Liver (tissue), 8 donors: ENCODE measurements at regions not wholly inside any gene's neighbourhood (a gene's known extent, or its start where the extent isn't known, plus 50 kb on each side); places are given as distances from the start of the nearest gene placed in this dataset.

Experiments
- DNase-seq: peaks from one replicate; pipeline ENCODE4 v3.0.0-alpha.2; 2017; ENCODE audit warnings: low spot score
- H3K27ac ChIP-seq, 2 donors: one replicate each; pipeline ENCODE4 v1.7.0; 2013; ENCODE audit warnings: inconsistent platforms in 2 of 2, low read length in 2 of 2, control low read depth in 1 of 2, low read depth in 1 of 2, mild to moderate bottlenecking in 1 of 2
- H3K27me3 ChIP-seq, 4 donors: one replicate each; pipeline versions ENCODE4 v1.6.1 to v1.7.0; 2013; ENCODE audit warnings: low read length in 3 of 4, inconsistent platforms in 1 of 4, mild to moderate bottlenecking in 1 of 4, moderate library complexity in 1 of 4; ENCODE audit not compliant: control insufficient read depth in 4 of 4, insufficient read depth in 4 of 4
- H3K36me3 ChIP-seq, 4 donors: one replicate each; pipeline versions ENCODE4 v1.6.1 to v1.7.0; 2013; ENCODE audit warnings: low read length in 3 of 4, mild to moderate bottlenecking in 3 of 4, low read depth in 1 of 4, moderate library complexity in 1 of 4; ENCODE audit not compliant: control insufficient read depth in 4 of 4, insufficient read depth in 3 of 4
- H3K4me1 ChIP-seq, 4 donors: one replicate each; pipeline versions ENCODE4 v1.6.1 to v1.7.0; 2013; ENCODE audit warnings: low read length in 3 of 4, mild to moderate bottlenecking in 3 of 4, moderate library complexity in 1 of 4; ENCODE audit not compliant: control insufficient read depth in 4 of 4, insufficient read depth in 4 of 4
- H3K4me3 ChIP-seq, 3 donors: one replicate each; pipeline versions ENCODE4 v1.6.1 to v1.7.0; 2013; ENCODE audit warnings: low read length in 3 of 3, control low read depth in 1 of 3, low read depth in 1 of 3, mild to moderate bottlenecking in 1 of 3
- H3K9ac ChIP-seq, 2 donors: one replicate each; pipeline ENCODE4 v1.7.0; 2013; ENCODE audit warnings: low read length in 2 of 2, mild to moderate bottlenecking in 2 of 2, moderate library complexity in 2 of 2, control low read depth in 1 of 2, low read depth in 1 of 2
- H3K9me3 ChIP-seq, 4 donors: one replicate each; pipeline versions ENCODE4 v1.6.1 to v1.7.0; 2013; ENCODE audit warnings: low read length in 3 of 4; ENCODE audit not compliant: control insufficient read depth in 4 of 4
- ATF3 ChIP-seq: IDR thresholded peaks from 2 replicates; pipeline ENCODE4 v1.6.1; 2016; ENCODE audit warnings: antibody characterized with exemption
- CTCF ChIP-seq: fragments of 150-350 bp; IDR thresholded peaks from 2 replicates; pipeline ENCODE4 v1.5.1; 2017; ENCODE audit warnings: improper control_type of control experiment, low read depth, low read length; ENCODE audit not compliant: missing input control
- EGR1 ChIP-seq, 2 donors: IDR thresholded peaks; 2 replicates each; pipeline ENCODE4 v1.6.1; 2016 to 2018; ENCODE audit warnings: antibody characterized with exemption in 2 of 2, low read depth in 2 of 2
- FOXA1 ChIP-seq: IDR thresholded peaks from 2 replicates; pipeline ENCODE4 v1.6.1; 2016; ENCODE audit warnings: antibody characterized with exemption
- FOXA2 ChIP-seq: IDR thresholded peaks from 2 replicates; pipeline ENCODE4 v1.6.1; 2016; ENCODE audit warnings: antibody characterized with exemption
- GABPA ChIP-seq, 2 donors: IDR thresholded peaks in 1 of 2; conservative IDR thresholded peaks in 1 of 2; 2 replicates each; pipeline ENCODE4 v1.6.1; 2016; ENCODE audit warnings: antibody characterized with exemption in 2 of 2, mild to moderate bottlenecking in 1 of 2, moderate library complexity in 1 of 2
- HNF4A ChIP-seq, 2 donors: conservative IDR thresholded peaks; 2 replicates each; pipeline ENCODE4 v1.6.1; 2016; ENCODE audit warnings: antibody characterized with exemption in 2 of 2, mild to moderate bottlenecking in 2 of 2
- HNF4G ChIP-seq: IDR thresholded peaks from 2 replicates; pipeline ENCODE4 v1.6.1; 2016; ENCODE audit warnings: antibody characterized with exemption
- JUND ChIP-seq, 2 donors: IDR thresholded peaks; 2 replicates each; pipeline ENCODE4 v1.6.1; 2016; ENCODE audit warnings: antibody characterized with exemption in 2 of 2
- RAD21 ChIP-seq, 2 donors: IDR thresholded peaks; 2 replicates each; pipeline ENCODE4 v1.6.1; 2016; ENCODE audit warnings: antibody characterized with exemption in 2 of 2, mild to moderate bottlenecking in 2 of 2
- REST ChIP-seq: IDR thresholded peaks from 2 replicates; pipeline ENCODE4 v1.6.1; 2016; ENCODE audit warnings: antibody characterized with exemption, mild to moderate bottlenecking
- RXRA ChIP-seq, 2 donors: IDR thresholded peaks; 2 replicates each; pipeline ENCODE4 v1.6.1; 2017 to 2018; ENCODE audit warnings: antibody characterized with exemption in 2 of 2, mild to moderate bottlenecking in 1 of 2
- TAF1 ChIP-seq: conservative IDR thresholded peaks from 2 replicates; pipeline ENCODE4 v1.6.1; 2016; ENCODE audit warnings: antibody characterized with exemption, mild to moderate bottlenecking
- YY1 ChIP-seq: IDR thresholded peaks from 2 replicates; pipeline ENCODE4 v1.6.1; 2016; ENCODE audit warnings: antibody characterized with exemption, mild to moderate bottlenecking
- ZBTB33 ChIP-seq: IDR thresholded peaks from 2 replicates; pipeline ENCODE4 v1.6.1; 2016; ENCODE audit warnings: antibody characterized with exemption
- WGBS: extraction: QIAGEN DNeasy Blood & Tissue Kit; methylation state at CpG from one replicate; pipeline ENCODE4 v1.1.7; 2013; 5-methylcytosine and 5-hydroxymethylcytosine counted together
- donor health status: healthy.
- donor health status: healthy.
- donor health status: healthy.
- donor health status: healthy.
- donor health status: healthy.

- Histone ChIP-seq H3K27ac (no peak overlapping the region), H3K27me3 (no peaks in the 10 kb centered on the region), H3K4me3 (no peak overlapping the region), H3K9ac (no peak overlapping the region), H3K4me1 (no peaks in the 10 kb centered on the region), H3K9me3 (no peaks in the 10 kb centered on the region), H3K36me3 (no peaks in the 10 kb centered on the region)
- WGBS: 92% methylated on average over 3 of the region's 3 CpGs
- DNase-seq: no peak
- TF ChIP-seq GABPA (IDR thresholded peaks at IDR 0.05 in 1 of 2, conservative IDR thresholded peaks at IDR 0.05 in 1 of 2) (no peak), RXRA (IDR thresholded peaks at IDR 0.05) (no peak), REST (no peak), RAD21 (IDR thresholded peaks at IDR 0.05) (no peak), JUND (IDR thresholded peaks at IDR 0.05) (no peak), YY1 (no peak), HNF4G (no peak), ATF3 (no peak), FOXA2 (no peak), EGR1 (IDR thresholded peaks at IDR 0.05; ENCODE audit: low read depth in 2 of 2) (no peak), TAF1 (no peak), ZBTB33 (no peak)
Observed at GRCh38 chr5:89024045-89024444, 141.1 kb upstream of the MEF2C start.

- H3K27ac ChIP-seq: no peak overlapping the region
- no peaks in the 10 kb centered on the region for H3K36me3 ChIP-seq
- H3K9ac ChIP-seq: no peak overlapping the region
- 89% methylated on average over 4 of the region's 4 CpGs for WGBS
- H3K4me1 ChIP-seq: no peaks in the 10 kb centered on the region
- no peaks in the 10 kb centered on the region for H3K27me3 ChIP-seq
- no peaks in the 10 kb centered on the region for H3K9me3 ChIP-seq
- H3K4me3 ChIP-seq: no peak overlapping the region
- no peak for DNase-seq
- TF ChIP-seq GABPA (IDR thresholded peaks at IDR 0.05 in 1 of 2, conservative IDR thresholded peaks at IDR 0.05 in 1 of 2) (no peak), ATF3 (no peak), FOXA1 (no peak), RAD21 (IDR thresholded peaks at IDR 0.05) (no peak), FOXA2 (no peak), YY1 (no peak), RXRA (IDR thresholded peaks at IDR 0.05) (no peak), ZBTB33 (no peak), EGR1 (IDR thresholded peaks at IDR 0.05; ENCODE audit: low read depth in 2 of 2) (no peak), HNF4A (conservative IDR thresholded peaks at IDR 0.05) (no peak), JUND (IDR thresholded peaks at IDR 0.05) (no peak), REST (no peak), CTCF (no peak), HNF4G (no peak)
Observed at GRCh38 chr5:89020926-89021610, 138.1 kb upstream of the MEF2C start.
